ENCODE measurements at regions not wholly inside any gene's neighbourhood (a gene's known extent, or its start where the extent isn't known, plus 50 kb on each side); places are given as distances from the start of the nearest gene placed in this dataset.

- H3K36me3 ChIP-seq (replicated peaks in 1 of 2): no peaks in the 10 kb centered on the region
- H3K4me3 ChIP-seq: no peak overlapping the region
- DNase-seq: no peak
- H3K9me3 ChIP-seq (replicated peaks in 1 of 3): no peaks in the 10 kb centered on the region
- WGBS, 4 donors: 78 to 87% (median 82%) methylated on average over 5 of the region's 5 CpGs
- H3K27me3 ChIP-seq: no peaks in the 10 kb centered on the region
- TF ChIP-seq POLR2A (IDR thresholded peaks at IDR 0.05) (no peak), CTCF (IDR thresholded peaks at IDR 0.05) (peak in 3 of 6 experiments; percentile 18 to 29 (median 21))
- intact Hi-C loops (cut with DNase I): no loop called here
- H3K27ac ChIP-seq: no peak overlapping the region
- H3K4me1 ChIP-seq (replicated peaks in 1 of 2): no peaks in the 10 kb centered on the region
Measured at GRCh38 chr13:73849292-73849691, 284.9 kb downstream of the KLF12 start.

- H3K27ac ChIP-seq: no peak overlapping the region
- H3K9me3 ChIP-seq (replicated peaks in 1 of 3): no peaks in the 10 kb centered on the region
- no peak for TF ChIP-seq POLR2A (IDR thresholded peaks at IDR 0.05)
- intact Hi-C loops (cut with DNase I): no loop called here
- DNase-seq: no peak
- no peaks in the 10 kb centered on the region for H3K4me1 ChIP-seq (replicated peaks in 1 of 2)
- WGBS, 4 donors: 93 to 100% (median 98%) methylated on average over 1 of the region's 1 CpG
- no peaks in the 10 kb centered on the region for H3K36me3 ChIP-seq (replicated peaks in 1 of 2)
- no peaks in the 10 kb centered on the region for H3K27me3 ChIP-seq
- no peak overlapping the region for H3K4me3 ChIP-seq
Measured at GRCh38 chr13:73844986-73845385, 289.2 kb downstream of the KLF12 start.

- Histone ChIP-seq H3K36me3 (replicated peaks in 1 of 2) (no peaks in the 10 kb centered on the region), H3K27me3 (no peaks in the 10 kb centered on the region), H3K9me3 (replicated peaks in 1 of 3) (no peaks in the 10 kb centered on the region), H3K4me1 (replicated peaks in 1 of 2) (no peaks in the 10 kb centered on the region), H3K27ac (no peak overlapping the region), H3K4me3 (no peak overlapping the region)
- intact Hi-C loops (cut with DNase I): no loop called here
- no peak for DNase-seq
- TF ChIP-seq POLR2A (IDR thresholded peaks at IDR 0.05): no peak
- TF ChIP-seq CTCF (IDR thresholded peaks at IDR 0.05): no peak
- 79 to 88% (median 85%) methylated on average over 4 of the region's 4 CpGs for WGBS, 4 donors
Measured at GRCh38 chr13:73842626-73843025, 291.6 kb downstream of the KLF12 start.

- H3K4me3 ChIP-seq: no peak overlapping the region
- no peaks in the 10 kb centered on the region for H3K9me3 ChIP-seq (replicated peaks in 1 of 3)
- H3K27ac ChIP-seq: no peak overlapping the region
- no peak for TF ChIP-seq POLR2A (IDR thresholded peaks at IDR 0.05)
- intact Hi-C loops (cut with DNase I): no loop called here
- DNase-seq: no peak
- WGBS, 4 donors: 91 to 95% (median 94%) methylated on average over 5 of the region's 5 CpGs
- H3K4me1 ChIP-seq (replicated peaks in 1 of 2): no peaks in the 10 kb centered on the region
- no peaks in the 10 kb centered on the region for H3K36me3 ChIP-seq (replicated peaks in 1 of 2)
- H3K27me3 ChIP-seq: no peaks in the 10 kb centered on the region
Measured at GRCh38 chr13:73842184-73842583, 292.0 kb downstream of the KLF12 start.

GRCh38 chr13:73837147-73837546 lies 297.1 kb downstream of the KLF12 start:
- no peaks in the 10 kb centered on the region for H3K4me1 ChIP-seq (replicated peaks in 1 of 2)
- no peak for DNase-seq
- intact Hi-C loops (cut with DNase I): loop anchor here in 1 of 2 donors (5.0 kb wide), 1 partner anchor 1385 kb away; no protein-coding TSS in a partner anchor
- no peaks in the 10 kb centered on the region for H3K9me3 ChIP-seq (replicated peaks in 1 of 3)
- no peak overlapping the region for H3K27ac ChIP-seq
- no peak for TF ChIP-seq POLR2A (IDR thresholded peaks at IDR 0.05)
- no peak for TF ChIP-seq CTCF (IDR thresholded peaks at IDR 0.05)
- H3K4me3 ChIP-seq: no peak overlapping the region
- WGBS, 4 donors: 88 to 91% (median 90%) methylated on average over 5 of the region's 5 CpGs
- no peaks in the 10 kb centered on the region for H3K36me3 ChIP-seq (replicated peaks in 1 of 2)
- no peaks in the 10 kb centered on the region for H3K27me3 ChIP-seq
